Transverse colon (tissue), 4 donors: ENCODE measurements at regions not wholly inside any gene's neighbourhood (a gene's known extent, or its start where the extent isn't known, plus 50 kb on each side); places are given as distances from the start of the nearest gene placed in this dataset.
"Not testable (repeated sequence)": the region's sequence is repeated elsewhere in the genome, so short reads cannot be mapped to it uniquely, and the experiment has no call there.

Experiments
- POLR2AphosphoS5 ChIP-seq, 3 donors: sonication (generic); formaldehyde crosslinking; IDR thresholded peaks; one replicate each; pipeline ENCODE4 v1.6.1; 2016; ENCODE audit warnings: antibody characterized with exemption in 3 of 3
- TF ChIP-seq, protein P1 (sequence below), 5 experiments: fragments of 200-600 bp in 3 of 5; fragments of 450-650 bp in 2 of 5; sonication (generic) in 3 of 5; IDR thresholded peaks; 1 replicate in 2 of 5; 2 replicates in 3 of 5; pipeline ENCODE4 v1.5.1; 2016 to 2017; ENCODE audit warnings: antibody characterized with exemption in 5 of 5, inconsistent platforms in 3 of 5, mild to moderate bottlenecking in 2 of 5, moderate library complexity in 1 of 5

DNA sequence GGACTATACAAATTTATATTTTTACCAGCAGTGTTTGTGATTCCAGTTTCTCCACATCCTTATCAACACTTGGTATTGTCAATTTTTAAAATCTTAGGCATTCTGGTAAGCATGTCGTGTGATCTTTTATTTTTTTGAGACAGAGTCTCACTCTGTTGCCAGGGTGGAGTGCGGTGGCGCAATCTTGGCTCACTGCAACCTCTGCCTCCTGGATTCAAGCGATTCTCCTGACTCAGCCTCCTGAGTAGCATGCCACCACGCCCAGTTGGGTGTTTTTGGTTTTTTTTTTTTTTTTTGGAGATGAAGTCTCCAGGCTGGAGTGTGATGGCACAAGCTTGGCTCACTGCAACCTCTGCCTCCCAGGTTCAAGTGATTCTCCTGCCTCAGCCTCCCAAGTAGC is 140.4 kb upstream of the FNDC3A start:
- TF ChIP-seq, protein P1, sequence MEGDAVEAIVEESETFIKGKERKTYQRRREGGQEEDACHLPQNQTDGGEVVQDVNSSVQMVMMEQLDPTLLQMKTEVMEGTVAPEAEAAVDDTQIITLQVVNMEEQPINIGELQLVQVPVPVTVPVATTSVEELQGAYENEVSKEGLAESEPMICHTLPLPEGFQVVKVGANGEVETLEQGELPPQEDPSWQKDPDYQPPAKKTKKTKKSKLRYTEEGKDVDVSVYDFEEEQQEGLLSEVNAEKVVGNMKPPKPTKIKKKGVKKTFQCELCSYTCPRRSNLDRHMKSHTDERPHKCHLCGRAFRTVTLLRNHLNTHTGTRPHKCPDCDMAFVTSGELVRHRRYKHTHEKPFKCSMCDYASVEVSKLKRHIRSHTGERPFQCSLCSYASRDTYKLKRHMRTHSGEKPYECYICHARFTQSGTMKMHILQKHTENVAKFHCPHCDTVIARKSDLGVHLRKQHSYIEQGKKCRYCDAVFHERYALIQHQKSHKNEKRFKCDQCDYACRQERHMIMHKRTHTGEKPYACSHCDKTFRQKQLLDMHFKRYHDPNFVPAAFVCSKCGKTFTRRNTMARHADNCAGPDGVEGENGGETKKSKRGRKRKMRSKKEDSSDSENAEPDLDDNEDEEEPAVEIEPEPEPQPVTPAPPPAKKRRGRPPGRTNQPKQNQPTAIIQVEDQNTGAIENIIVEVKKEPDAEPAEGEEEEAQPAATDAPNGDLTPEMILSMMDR (IDR thresholded peaks at IDR 0.05), result not testable (repeated sequence)
- not testable (repeated sequence) for TF ChIP-seq POLR2AphosphoS5 (IDR thresholded peaks at IDR 0.05)
